H9 (cell line): ENCODE measurements at regions not wholly inside any gene's neighbourhood (a gene's known extent, or its start where the extent isn't known, plus 50 kb on each side); places are given as distances from the start of the nearest gene placed in this dataset.

Experiments used
- DNase-seq: peaks from one replicate; pipeline ENCODE4 v3.0.0-alpha.2; 2017
- H2AFZ ChIP-seq: one replicate; pipeline ENCODE4 v1.6.1; 2013; ENCODE audit warnings: mild to moderate bottlenecking, low read length, control low read depth, moderate library complexity
- H2AK5ac ChIP-seq: 2 replicates; pipeline ENCODE4 v1.6.1; 2013; ENCODE audit warnings: low read length, control low read depth, mixed read lengths; ENCODE audit not compliant: insufficient read length
- H2BK120ac ChIP-seq: one replicate; pipeline ENCODE4 v1.6.1; 2013; ENCODE audit warnings: low read depth, mild to moderate bottlenecking, low read length, control low read depth, inconsistent platforms; ENCODE audit not compliant: poor library complexity, severe bottlenecking
- H2BK12ac ChIP-seq: 2 replicates; pipeline ENCODE4 v1.6.1; 2013; ENCODE audit warnings: low read length, control low read depth, mixed read lengths, low read depth; ENCODE audit not compliant: insufficient read length
- H2BK15ac ChIP-seq: 2 replicates; pipeline ENCODE4 v1.6.1; 2013; ENCODE audit warnings: low read depth, low read length, control low read depth
- H2BK20ac ChIP-seq: one replicate; pipeline ENCODE4 v1.6.1; 2013; ENCODE audit warnings: low read depth, mild to moderate bottlenecking, low read length, control low read depth, inconsistent platforms; ENCODE audit not compliant: poor library complexity, severe bottlenecking
- H2BK5ac ChIP-seq: 2 replicates; pipeline ENCODE4 v1.6.1; 2013; ENCODE audit warnings: low read length, control low read depth, mixed read lengths; ENCODE audit not compliant: insufficient read length
- H3K14ac ChIP-seq: 2 replicates; pipeline ENCODE4 v1.6.1; 2013; ENCODE audit warnings: low read length, control low read depth; ENCODE audit not compliant: insufficient read depth
- H3K18ac ChIP-seq: 2 replicates; pipeline ENCODE4 v1.6.1; 2013; ENCODE audit warnings: low read depth, mild to moderate bottlenecking, mixed read lengths, low read length, control low read depth; ENCODE audit not compliant: insufficient read length
- H3K23ac ChIP-seq: 2 replicates; pipeline ENCODE4 v1.6.1; 2013; ENCODE audit warnings: low read length, control low read depth, mixed read lengths, low read depth; ENCODE audit not compliant: insufficient read length
- H3K23me2 ChIP-seq: 2 replicates; pipeline ENCODE4 v1.6.1; 2013; ENCODE audit warnings: low read depth, mild to moderate bottlenecking, mixed read lengths, low read length, control low read depth; ENCODE audit not compliant: insufficient read length, poor library complexity, severe bottlenecking
- H3K27ac ChIP-seq: 2 replicates; pipeline ENCODE4 v1.5.1; 2013; ENCODE audit warnings: low read length, control low read depth, mixed read lengths, low read depth; ENCODE audit not compliant: insufficient read length
- H3K27me3 ChIP-seq: 2 replicates; pipeline ENCODE4 v1.6.1; 2013; ENCODE audit warnings: low read length, control low read depth, inconsistent platforms; ENCODE audit not compliant: insufficient read depth
- H3K4ac ChIP-seq: 2 replicates; pipeline ENCODE4 v1.6.1; 2013; ENCODE audit warnings: low read depth, mild to moderate bottlenecking, control low read depth, inconsistent platforms, low read length, moderate library complexity
- H3K4me1 ChIP-seq: 2 replicates; pipeline ENCODE4 v1.6.1; 2013; ENCODE audit warnings: low read length, control low read depth, inconsistent platforms; ENCODE audit not compliant: insufficient read depth
- H3K4me2 ChIP-seq: 2 replicates; pipeline ENCODE4 v1.6.1; 2013; ENCODE audit warnings: low read length, control low read depth, mixed read lengths; ENCODE audit not compliant: insufficient read length, insufficient read depth
- H3K56ac ChIP-seq: 2 replicates; pipeline ENCODE4 v1.6.1; 2013; ENCODE audit warnings: low read depth, mild to moderate bottlenecking, mixed read lengths, low read length, control low read depth; ENCODE audit not compliant: insufficient read length
- H3K79me1 ChIP-seq: 2 replicates; pipeline ENCODE4 v1.6.1; 2013; ENCODE audit warnings: low read depth, mild to moderate bottlenecking, moderate library complexity, low read length, control low read depth, inconsistent platforms; ENCODE audit not compliant: insufficient read depth, poor library complexity, severe bottlenecking
- H3K79me2 ChIP-seq: 2 replicates; pipeline ENCODE4 v1.6.1; 2013; ENCODE audit warnings: low read length, control low read depth, inconsistent platforms; ENCODE audit not compliant: insufficient read depth
- H3K9ac ChIP-seq: 2 replicates; pipeline ENCODE4 v1.6.1; 2013; ENCODE audit warnings: low read length, control low read depth, mixed read lengths; ENCODE audit not compliant: insufficient read length; ENCODE audit errors: extremely low read depth
- H3K9me3 ChIP-seq: one replicate; pipeline ENCODE4 v1.6.1; 2013; ENCODE audit warnings: low read depth, low read length, inconsistent platforms; ENCODE audit not compliant: control insufficient read depth
- H3T11ph ChIP-seq: one replicate; pipeline ENCODE4 v1.6.1; 2013; ENCODE audit warnings: mild to moderate bottlenecking, low read length, control low read depth, inconsistent platforms
- H4K20me1 ChIP-seq: one replicate; pipeline ENCODE4 v1.6.1; 2013; ENCODE audit not compliant: control insufficient read depth, insufficient read length, insufficient read depth
- H4K5ac ChIP-seq: 2 replicates; pipeline ENCODE4 v1.6.1; 2013; ENCODE audit warnings: low read depth, mild to moderate bottlenecking, mixed read lengths, low read length, control low read depth; ENCODE audit not compliant: insufficient read length
- H4K8ac ChIP-seq: replicated peaks from 2 replicates; pipeline ENCODE4 v1.6.1; 2013; ENCODE audit warnings: low read length, control low read depth, mixed read lengths, low read depth; ENCODE audit not compliant: insufficient read length
- H4K91ac ChIP-seq: 2 replicates; pipeline ENCODE4 v1.6.1; 2013; ENCODE audit warnings: low read depth, mild to moderate bottlenecking, moderate library complexity, mixed read lengths, low read length, control low read depth; ENCODE audit not compliant: insufficient read length
- H3K27ac Mint-ChIP-seq, 3 experiments: 2 replicates in 2 of 3; 3 replicates in 1 of 3; pipeline ENCODE4 v1.8.0; 2020 to 2021; ENCODE audit warnings: mixed read lengths in 3 of 3, mild to moderate bottlenecking in 1 of 3, moderate library complexity in 1 of 3
- H3K27me3 Mint-ChIP-seq: 2 replicates; pipeline ENCODE4 v1.8.0; 2021; ENCODE audit warnings: low read depth, mild to moderate bottlenecking, moderate library complexity, mixed read lengths
- H3K36me3 Mint-ChIP-seq, 3 experiments: 2 replicates in 2 of 3; 3 replicates in 1 of 3; pipeline ENCODE4 v1.8.0; 2020 to 2021; ENCODE audit warnings: low read depth in 3 of 3, mixed read lengths in 3 of 3; ENCODE audit not compliant: insufficient read depth in 1 of 3
- H3K4me1 Mint-ChIP-seq, 2 experiments: 2 replicates each; pipeline ENCODE4 v1.8.0; 2020; ENCODE audit warnings: mixed read lengths in 2 of 2
- H3K4me3 Mint-ChIP-seq, 2 experiments: 2 replicates in 1 of 2; 3 replicates in 1 of 2; pipeline ENCODE4 v1.8.0; 2020 to 2021; ENCODE audit warnings: mild to moderate bottlenecking in 2 of 2, mixed read lengths in 2 of 2, moderate library complexity in 1 of 2
- H3K9me3 Mint-ChIP-seq, 2 experiments: 2 replicates in 1 of 2; 3 replicates in 1 of 2; pipeline ENCODE4 v1.8.0; 2020; ENCODE audit warnings: mild to moderate bottlenecking in 2 of 2, mixed read lengths in 2 of 2, moderate library complexity in 1 of 2
- WGBS: extraction: QIAGEN DNeasy Blood & Tissue Kit; methylation state at CpG from one replicate; pipeline ENCODE4 v1.1.7; 2013; ENCODE audit warnings: missing lambda C conversion rate, low lambda C conversion rate, mixed read lengths; ENCODE audit not compliant: insufficient read length; ENCODE audit errors: extremely low coverage; 5-methylcytosine and 5-hydroxymethylcytosine counted together
- TF ChIP-seq, protein P1 (sequence below): fragments of 200-600 bp; sonication (generic); conservative IDR thresholded peaks from 3 replicates; pipeline ENCODE4 v1.8.0; 2021; ENCODE audit warnings: antibody characterized with exemption, mild to moderate bottlenecking

DNA sequence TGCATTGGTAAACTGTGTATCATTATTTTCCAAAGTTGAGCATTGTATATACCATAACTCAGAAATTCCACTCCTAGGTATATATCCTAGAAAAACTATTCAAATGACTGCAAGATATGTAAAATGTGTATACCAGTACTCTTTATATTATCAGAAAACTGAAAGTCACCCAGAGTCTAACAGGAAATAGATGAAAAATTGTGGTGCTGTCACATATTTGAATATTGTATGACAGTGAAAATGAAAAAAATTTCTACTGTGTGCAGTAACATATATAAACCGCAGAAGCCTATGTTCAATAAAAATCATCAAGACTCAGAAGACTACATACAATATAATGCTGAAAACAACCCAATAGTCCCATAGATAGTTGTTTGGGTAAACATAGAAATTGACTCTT is 74.4 kb upstream of the LYPLAL1 start:
- H4K20me1 ChIP-seq: no peaks in the 10 kb centered on the region
- H3K4ac ChIP-seq: no peak overlapping the region
- no peak overlapping the region for H2BK120ac ChIP-seq
- Mint-ChIP-seq H3K27ac (no peak overlapping the region), H3K4me3 (no peak overlapping the region), H3K4me1 (0 out of 4 replicates have a peak, but pooled peaks cover 0 to 3% of the 10 kb centered on the region in 2 experiments), H3K36me3 (no peaks in the 10 kb centered on the region), H3K9me3 (no peaks in the 10 kb centered on the region; a peak in 3 of 5 replicates), H3K27me3 (no peaks in the 10 kb centered on the region)
- H2AFZ ChIP-seq: no peak overlapping the region
- no peak overlapping the region for H3K14ac ChIP-seq
- H3K79me2 ChIP-seq: no peaks in the 10 kb centered on the region
- no peak overlapping the region for H3K18ac ChIP-seq
- no peak overlapping the region for H2BK5ac ChIP-seq
- H2AK5ac ChIP-seq: no peak overlapping the region
- no peak overlapping the region for H4K91ac ChIP-seq
- no peak overlapping the region for H4K8ac ChIP-seq
- H3K9ac ChIP-seq: no peak overlapping the region
- no peaks in the 10 kb centered on the region for H3K23me2 ChIP-seq
- no peak for DNase-seq
- H3K79me1 ChIP-seq: no peaks in the 10 kb centered on the region
- H3K9me3 ChIP-seq: no peaks in the 10 kb centered on the region
- no peak overlapping the region for H3K56ac ChIP-seq
- no peak overlapping the region for H2BK12ac ChIP-seq
- H3K27me3 ChIP-seq: no peaks in the 10 kb centered on the region
- no peak overlapping the region for H2BK15ac ChIP-seq
- no peak overlapping the region for H2BK20ac ChIP-seq
- no CpG with 5 or more reads among the region's 1 CpG for WGBS
- TF ChIP-seq, protein P1, sequence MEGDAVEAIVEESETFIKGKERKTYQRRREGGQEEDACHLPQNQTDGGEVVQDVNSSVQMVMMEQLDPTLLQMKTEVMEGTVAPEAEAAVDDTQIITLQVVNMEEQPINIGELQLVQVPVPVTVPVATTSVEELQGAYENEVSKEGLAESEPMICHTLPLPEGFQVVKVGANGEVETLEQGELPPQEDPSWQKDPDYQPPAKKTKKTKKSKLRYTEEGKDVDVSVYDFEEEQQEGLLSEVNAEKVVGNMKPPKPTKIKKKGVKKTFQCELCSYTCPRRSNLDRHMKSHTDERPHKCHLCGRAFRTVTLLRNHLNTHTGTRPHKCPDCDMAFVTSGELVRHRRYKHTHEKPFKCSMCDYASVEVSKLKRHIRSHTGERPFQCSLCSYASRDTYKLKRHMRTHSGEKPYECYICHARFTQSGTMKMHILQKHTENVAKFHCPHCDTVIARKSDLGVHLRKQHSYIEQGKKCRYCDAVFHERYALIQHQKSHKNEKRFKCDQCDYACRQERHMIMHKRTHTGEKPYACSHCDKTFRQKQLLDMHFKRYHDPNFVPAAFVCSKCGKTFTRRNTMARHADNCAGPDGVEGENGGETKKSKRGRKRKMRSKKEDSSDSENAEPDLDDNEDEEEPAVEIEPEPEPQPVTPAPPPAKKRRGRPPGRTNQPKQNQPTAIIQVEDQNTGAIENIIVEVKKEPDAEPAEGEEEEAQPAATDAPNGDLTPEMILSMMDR: no peak
- no peak overlapping the region for H3K23ac ChIP-seq
- H3K27ac ChIP-seq: no peak overlapping the region
- H3K4me2 ChIP-seq: no peak overlapping the region
- no peak overlapping the region for H4K5ac ChIP-seq
- no peaks in the 10 kb centered on the region for H3K4me1 ChIP-seq
- H3T11ph ChIP-seq: no peak overlapping the region
